Stomach smooth muscle (tissue), 2 donors: ENCODE measurements at regions not wholly inside any gene's neighbourhood (a gene's known extent, or its start where the extent isn't known, plus 50 kb on each side); places are given as distances from the start of the nearest gene placed in this dataset.

Experiments used
- H3K27ac ChIP-seq: one replicate; pipeline ENCODE4 v1.7.0; 2013; ENCODE audit warnings: mild to moderate bottlenecking, low read length, inconsistent platforms
- H3K27me3 ChIP-seq, 2 donors: one replicate each; pipeline ENCODE4 v1.7.0; 2013; ENCODE audit warnings: low read length in 2 of 2; ENCODE audit not compliant: insufficient read depth in 2 of 2, control insufficient read depth in 1 of 2
- H3K36me3 ChIP-seq, 2 donors: one replicate each; pipeline ENCODE4 v1.7.0; 2013; ENCODE audit warnings: low read length in 2 of 2; ENCODE audit not compliant: control insufficient read depth in 2 of 2, insufficient read depth in 2 of 2
- H3K4me1 ChIP-seq: one replicate; pipeline ENCODE4 v1.7.0; 2013; ENCODE audit warnings: low read length; ENCODE audit not compliant: control insufficient read depth, insufficient read depth
- H3K4me3 ChIP-seq, 2 donors: one replicate each; pipeline ENCODE4 v1.7.0; 2013; ENCODE audit warnings: low read length in 2 of 2
- H3K9ac ChIP-seq, 2 donors: one replicate each; pipeline ENCODE4 v1.7.0; 2013; ENCODE audit warnings: low read length in 2 of 2, mild to moderate bottlenecking in 1 of 2
- H3K9me3 ChIP-seq, 2 donors: one replicate each; pipeline ENCODE4 v1.7.0; 2013; ENCODE audit warnings: low read length in 2 of 2; ENCODE audit not compliant: control insufficient read depth in 2 of 2
- donor health status: healthy.
- donor health status: Pancreatic carcinoma.

DNA sequence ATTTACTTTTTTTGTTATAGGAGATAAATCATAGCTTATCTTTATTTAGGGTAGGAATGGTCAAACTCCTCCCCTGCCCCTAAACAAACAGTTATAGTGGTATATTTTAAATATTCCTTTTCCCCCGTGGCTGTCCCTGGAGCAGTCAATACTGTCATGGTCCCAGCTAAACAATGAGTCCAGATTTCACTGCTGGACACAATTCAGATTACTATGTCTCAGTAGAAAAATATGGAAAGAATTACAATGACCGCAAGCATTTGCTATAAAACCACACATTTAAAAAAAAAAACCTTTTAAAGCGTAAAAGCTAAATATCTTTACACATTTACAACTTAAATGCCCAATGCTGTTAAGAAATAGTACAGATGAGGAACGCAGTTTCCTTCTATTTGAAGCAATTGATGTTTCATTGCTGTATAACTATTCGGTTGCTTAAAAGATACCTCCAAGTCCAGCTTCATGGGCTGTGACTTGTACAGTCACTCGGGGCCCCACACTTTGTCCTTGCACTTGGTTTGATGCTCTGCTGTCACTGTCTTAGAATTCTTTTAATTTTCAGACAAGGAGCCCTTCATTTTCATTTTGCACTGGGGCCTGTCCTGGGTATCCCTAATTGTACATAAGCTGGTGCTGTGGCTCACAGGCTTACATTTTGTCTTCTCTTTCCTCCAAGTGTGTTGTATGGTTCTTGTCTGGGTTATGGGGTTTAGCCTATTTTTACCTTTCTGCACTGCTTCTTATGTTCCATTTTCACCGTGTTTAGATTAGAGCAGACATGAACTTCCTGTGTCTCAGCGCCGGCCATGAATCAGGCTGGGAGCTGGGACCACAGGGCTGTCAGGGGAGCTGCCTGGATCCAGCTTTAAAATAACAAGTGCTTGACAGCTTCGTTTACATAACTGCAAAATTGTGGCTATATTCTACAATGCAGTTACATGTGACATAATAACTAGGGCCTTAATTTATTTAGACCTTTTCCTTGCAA is 530.2 kb upstream of the FZD8 start:
- Histone ChIP-seq H3K9ac (no peak overlapping the region), H3K4me3 (no peak overlapping the region), H3K9me3 (no peaks in the 10 kb centered on the region), H3K4me1 (no peaks in the 10 kb centered on the region), H3K27me3 (no peaks in the 10 kb centered on the region), H3K36me3 (no peaks in the 10 kb centered on the region), H3K27ac (no peak overlapping the region)

GRCh38 chr10:36171556-36171952 is 529.5 kb upstream of the FZD8 start:
- no peaks in the 10 kb centered on the region for H3K27me3 ChIP-seq
- H3K4me3 ChIP-seq, result no peak overlapping the region
- no peaks in the 10 kb centered on the region for H3K36me3 ChIP-seq
- H3K9me3 ChIP-seq, result no peaks in the 10 kb centered on the region
- no peak overlapping the region for H3K9ac ChIP-seq
- H3K27ac ChIP-seq, result no peak overlapping the region
- no peaks in the 10 kb centered on the region for H3K4me1 ChIP-seq

- no peaks in the 10 kb centered on the region for H3K9me3 ChIP-seq
- H3K27me3 ChIP-seq, result no peaks in the 10 kb centered on the region
- no peaks in the 10 kb centered on the region for H3K36me3 ChIP-seq
- no peak overlapping the region for H3K4me3 ChIP-seq
- H3K27ac ChIP-seq, result no peak overlapping the region
- H3K9ac ChIP-seq, result no peak overlapping the region
- no peaks in the 10 kb centered on the region for H3K4me1 ChIP-seq
Measured at GRCh38 chr10:36170943-36171501, 528.9 kb upstream of the FZD8 start.

- Histone ChIP-seq H3K9me3 (no peaks in the 10 kb centered on the region), H3K9ac (no peak overlapping the region), H3K4me1 (no peaks in the 10 kb centered on the region), H3K36me3 (no peaks in the 10 kb centered on the region), H3K27ac (no peak overlapping the region), H3K4me3 (no peak overlapping the region), H3K27me3 (no peaks in the 10 kb centered on the region)
Measured at GRCh38 chr10:36170142-36170719, 528.1 kb upstream of the FZD8 start.

DNA sequence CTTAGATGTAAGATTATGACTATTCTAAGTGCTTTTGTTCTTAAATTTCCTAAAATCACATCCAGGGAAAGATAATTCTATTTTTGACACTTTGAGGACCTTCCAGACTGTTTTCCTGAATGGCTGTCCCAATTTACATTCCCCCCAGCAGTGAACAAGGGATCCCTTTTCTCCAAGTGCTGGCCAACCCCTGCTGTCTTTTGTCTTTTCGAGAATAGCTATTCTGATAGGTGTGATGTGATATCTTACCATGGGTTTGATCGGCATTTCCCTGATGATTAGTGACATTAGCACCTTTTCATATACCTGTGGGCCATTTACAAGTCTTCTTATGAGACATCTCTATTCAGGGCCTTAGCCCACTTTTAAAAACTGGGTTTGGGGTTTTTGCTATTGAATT is 526.7 kb upstream of the FZD8 start:
- H3K9me3 ChIP-seq, result no peaks in the 10 kb centered on the region
- H3K36me3 ChIP-seq, result no peaks in the 10 kb centered on the region
- no peaks in the 10 kb centered on the region for H3K27me3 ChIP-seq
- no peak overlapping the region for H3K27ac ChIP-seq
- no peaks in the 10 kb centered on the region for H3K4me1 ChIP-seq
- no peak overlapping the region for H3K4me3 ChIP-seq
- H3K9ac ChIP-seq, result no peak overlapping the region

GRCh38 chr10:36164556-36165504 is 522.7 kb upstream of the FZD8 start:
- Histone ChIP-seq H3K27me3 (no peaks in the 10 kb centered on the region), H3K4me3 (no peak overlapping the region), H3K4me1 (no peaks in the 10 kb centered on the region), H3K36me3 (no peaks in the 10 kb centered on the region), H3K9ac (no peak overlapping the region), H3K9me3 (no peaks in the 10 kb centered on the region), H3K27ac (no peak overlapping the region)

- no peaks in the 10 kb centered on the region for H3K9me3 ChIP-seq
- no peak overlapping the region for H3K4me3 ChIP-seq
- no peaks in the 10 kb centered on the region for H3K36me3 ChIP-seq
- H3K27me3 ChIP-seq, result no peaks in the 10 kb centered on the region
- no peak overlapping the region for H3K27ac ChIP-seq
- no peak overlapping the region for H3K9ac ChIP-seq
- H3K4me1 ChIP-seq, result no peaks in the 10 kb centered on the region
Measured at GRCh38 chr10:36163827-36164226, 521.7 kb upstream of the FZD8 start.

DNA sequence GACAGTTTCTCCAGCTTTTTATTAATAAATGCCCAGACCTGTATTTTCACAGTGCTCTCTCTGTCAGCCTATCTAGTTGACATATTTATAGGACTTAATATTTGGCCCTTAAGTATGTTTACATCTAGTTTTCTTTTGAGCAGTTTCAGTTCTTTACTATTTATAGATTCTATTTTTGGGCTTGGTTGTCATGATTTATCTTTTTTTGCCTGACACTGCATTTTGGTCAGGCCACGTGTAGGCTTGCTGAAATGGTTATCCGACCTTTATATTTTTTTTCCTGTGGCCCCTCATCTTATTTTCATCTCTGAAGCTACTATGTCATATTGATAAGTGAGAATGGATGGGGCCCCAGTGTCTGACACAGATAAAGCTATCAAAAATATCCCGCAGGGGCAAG is 515.4 kb upstream of the FZD8 start:
- no peak overlapping the region for H3K9ac ChIP-seq

GRCh38 chr10:36148207-36148606 is 506.1 kb upstream of the FZD8 start:
- no peak overlapping the region for H3K9ac ChIP-seq
- H3K9me3 ChIP-seq, result no peaks in the 10 kb centered on the region
- H3K27me3 ChIP-seq, result no peaks in the 10 kb centered on the region
- H3K36me3 ChIP-seq, result no peaks in the 10 kb centered on the region
- H3K4me3 ChIP-seq, result no peak overlapping the region
- no peak overlapping the region for H3K27ac ChIP-seq
- no peaks in the 10 kb centered on the region for H3K4me1 ChIP-seq

More for the DNA sequence above, 515.4 kb upstream of the FZD8 start:
- Histone ChIP-seq H3K27me3 (no peaks in the 10 kb centered on the region), H3K27ac (no peak overlapping the region), H3K36me3 (no peaks in the 10 kb centered on the region), H3K4me1 (peaks cover 3% of the 10 kb centered on the region), H3K4me3 (no peak overlapping the region), H3K9me3 (peaks cover 0 to 2% of the 10 kb centered on the region in 2 donors)

GRCh38 chr10:36147529-36147928 is 505.4 kb upstream of the FZD8 start:
- Histone ChIP-seq H3K36me3 (no peaks in the 10 kb centered on the region), H3K4me1 (no peaks in the 10 kb centered on the region), H3K4me3 (no peak overlapping the region), H3K27me3 (no peaks in the 10 kb centered on the region), H3K9me3 (no peaks in the 10 kb centered on the region), H3K9ac (no peak overlapping the region), H3K27ac (no peak overlapping the region)
